Islet precursor cell (in vitro differentiated cells): ENCODE measurements at regions not wholly inside any gene's neighbourhood (a gene's known extent, or its start where the extent isn't known, plus 50 kb on each side); places are given as distances from the start of the nearest gene placed in this dataset.

ENCODE experiments used
- DNase-seq: peaks from one replicate; pipeline ENCODE4 v3.0.0-alpha.2; 2018

DNA sequence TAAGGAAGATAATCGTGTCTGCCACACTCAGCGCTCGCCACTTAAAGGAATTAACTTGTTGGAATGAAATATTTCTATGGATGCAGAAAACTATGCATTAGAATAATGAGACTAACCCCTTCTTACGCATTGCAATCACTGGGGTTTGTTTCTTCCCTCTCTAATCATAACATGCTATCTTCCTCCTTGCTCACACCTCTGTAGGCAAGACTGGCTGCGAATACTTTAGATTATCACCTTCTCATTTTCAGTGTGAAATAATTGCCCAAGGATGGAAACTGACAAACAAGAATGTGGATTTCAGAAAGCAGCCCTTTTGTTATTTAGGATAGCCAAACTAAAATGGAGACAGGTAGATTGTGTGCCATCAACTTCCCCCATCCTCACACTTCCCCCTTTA lies 349.4 kb downstream of the MID1IP1 start:
- DNase-seq, result no peak

GRCh38 chrX:39152106-39152649 lies 350.9 kb downstream of the MID1IP1 start:
- peak; percentile 75 for DNase-seq

DNA sequence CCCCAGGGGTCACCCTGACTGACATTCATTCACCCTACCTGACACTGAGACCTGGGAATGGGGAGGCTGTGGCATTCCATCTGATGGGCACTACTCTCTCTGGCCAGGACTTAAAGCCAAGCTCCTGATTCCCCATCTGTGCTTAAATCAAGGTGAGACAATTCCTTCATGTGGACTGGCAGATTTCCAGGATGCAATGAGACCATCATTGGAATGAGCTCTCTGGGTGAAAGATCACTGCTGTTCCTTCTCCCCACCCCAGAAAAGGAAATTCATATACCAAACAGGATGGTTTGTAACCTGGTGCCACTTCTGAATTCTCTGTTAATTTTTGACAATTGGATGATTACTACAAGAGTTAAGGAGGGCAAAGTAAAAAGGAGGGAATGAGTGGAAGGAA lies 354.8 kb downstream of the MID1IP1 start:
- DNase-seq, result no peak

- DNase-seq, result peak; percentile 60
Measured at GRCh38 chrX:39157006-39157405, 355.7 kb downstream of the MID1IP1 start.

- DNase-seq, result no peak
Measured at GRCh38 chrX:39157796-39158195, 356.5 kb downstream of the MID1IP1 start.

- DNase-seq, result peak; percentile 84
Measured at GRCh38 chrX:39158801-39159657, 357.8 kb downstream of the MID1IP1 start.

DNA sequence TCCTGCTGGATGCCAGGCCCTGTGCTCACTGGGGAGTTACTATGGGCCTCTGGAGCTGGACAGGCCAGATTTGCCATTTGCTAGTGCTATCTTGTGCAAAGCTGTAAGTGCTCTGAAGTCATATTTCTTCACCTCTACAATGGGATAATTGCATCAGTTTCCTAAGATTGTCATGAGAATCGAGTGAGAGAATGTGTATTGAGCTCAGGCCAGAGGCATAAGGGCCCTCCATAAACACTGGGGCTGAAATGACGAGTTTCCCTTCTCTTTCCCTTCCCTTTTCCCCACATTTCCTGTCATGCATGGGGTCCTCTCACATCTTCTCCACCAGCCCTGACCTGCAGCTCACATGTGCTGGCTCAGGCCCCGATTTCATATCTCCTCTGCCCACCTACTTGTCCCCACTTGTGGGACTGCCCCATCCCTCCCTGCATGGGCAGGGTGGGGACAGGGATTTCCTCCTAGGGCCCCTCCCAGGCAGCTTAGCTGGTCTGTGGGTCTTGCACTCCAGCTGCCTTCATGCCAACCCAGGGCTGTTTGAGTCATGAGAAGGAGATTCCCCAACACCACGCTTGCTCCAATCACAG lies 358.8 kb downstream of the MID1IP1 start:
- DNase-seq, result no peak

DNA sequence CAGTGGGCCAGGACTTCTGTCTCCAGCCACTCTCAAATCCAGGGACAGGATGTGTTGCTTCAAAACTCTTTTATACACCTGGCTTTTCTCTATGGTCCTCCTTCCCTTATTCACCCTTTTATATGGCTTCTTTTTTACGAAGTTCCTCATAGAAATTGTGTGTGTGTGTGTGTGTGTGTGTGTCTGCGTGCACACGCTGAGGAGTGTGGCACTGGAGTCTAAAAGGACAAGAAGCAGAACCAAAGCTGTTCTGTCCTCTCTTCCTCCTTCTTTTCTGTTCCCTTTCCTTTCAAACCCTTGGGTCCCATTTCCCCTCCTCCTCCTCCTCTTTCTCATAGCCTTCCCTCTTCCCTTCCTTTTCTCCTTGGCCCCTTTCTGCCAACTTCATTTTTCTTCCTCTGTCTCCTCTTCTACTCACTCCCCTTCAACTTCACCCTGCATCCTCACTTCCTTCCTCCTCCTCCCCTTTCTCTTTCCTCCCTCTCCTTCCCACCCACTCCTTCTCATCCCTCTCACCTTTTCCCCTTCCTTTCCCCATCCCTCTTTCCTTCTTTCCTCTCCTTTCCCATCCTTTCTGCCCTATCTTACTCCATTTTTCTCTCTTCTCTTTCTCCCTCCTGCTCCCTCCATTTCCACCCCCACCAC lies 360.5 kb downstream of the MID1IP1 start:
- DNase-seq, result no peak

DNA sequence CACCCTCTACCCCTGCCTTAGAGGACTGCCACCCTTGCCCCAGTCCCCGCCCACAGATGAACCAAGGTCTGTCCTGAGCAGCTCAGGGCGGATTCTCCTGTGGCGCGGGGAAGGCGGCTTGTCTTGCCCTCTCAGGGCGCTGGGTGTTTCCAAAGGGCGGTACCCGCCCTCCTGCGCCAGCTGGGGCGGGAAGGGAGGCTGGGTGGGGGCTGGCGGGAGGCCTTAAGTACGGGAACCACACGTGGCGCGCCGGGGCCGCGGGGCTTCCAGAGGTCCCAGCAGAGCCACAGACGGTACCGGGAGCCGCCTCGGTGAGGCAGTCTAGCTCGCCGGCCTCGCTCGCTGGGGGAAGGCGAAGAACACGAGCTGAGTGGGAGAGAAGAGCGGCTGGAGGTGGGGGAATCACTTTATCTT lies 361.1 kb downstream of the MID1IP1 start:
- DNase-seq, result no peak

GRCh38 chrX:39163581-39164126 lies 362.4 kb downstream of the MID1IP1 start:
- no peak for DNase-seq

DNA sequence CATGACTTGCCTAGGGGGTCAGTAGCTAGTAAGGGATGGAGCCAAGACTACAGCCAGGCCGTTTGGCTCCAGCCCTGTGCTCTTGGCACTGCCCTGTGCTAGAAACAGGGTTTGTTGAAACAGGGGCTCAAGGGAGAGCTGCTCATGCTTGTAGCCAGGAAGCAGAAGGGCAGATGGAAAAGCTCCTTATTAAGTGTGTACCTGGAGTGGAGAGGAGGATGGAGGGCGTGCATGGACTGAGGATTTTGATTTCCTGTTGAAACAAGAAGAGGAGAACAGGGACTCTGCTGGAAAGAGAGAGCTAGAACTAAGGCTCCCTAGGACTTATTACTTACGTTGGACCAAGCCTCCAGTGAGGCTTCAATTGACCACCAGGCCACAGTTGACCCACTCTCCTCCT lies 363.0 kb downstream of the MID1IP1 start:
- no peak for DNase-seq

DNA sequence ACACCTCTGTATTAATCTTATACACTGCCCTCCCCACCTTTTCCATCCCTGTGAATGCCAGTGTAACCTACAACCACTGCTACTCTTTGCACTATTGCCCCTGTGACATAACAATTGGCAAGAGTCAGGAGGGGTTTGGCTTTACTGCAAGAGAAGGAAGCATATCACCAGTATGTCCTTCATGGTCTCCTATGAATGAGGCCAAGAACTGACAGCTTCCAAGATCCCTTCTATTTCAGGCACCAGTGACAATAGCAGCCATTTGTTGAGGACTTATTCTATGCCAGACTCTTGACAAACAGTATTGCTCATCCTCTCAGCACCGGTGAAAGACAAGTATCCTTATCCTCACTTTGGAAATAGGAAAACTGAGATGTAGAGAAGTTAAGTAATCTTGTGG lies 363.9 kb downstream of the MID1IP1 start:
- DNase-seq, result no peak

DNA sequence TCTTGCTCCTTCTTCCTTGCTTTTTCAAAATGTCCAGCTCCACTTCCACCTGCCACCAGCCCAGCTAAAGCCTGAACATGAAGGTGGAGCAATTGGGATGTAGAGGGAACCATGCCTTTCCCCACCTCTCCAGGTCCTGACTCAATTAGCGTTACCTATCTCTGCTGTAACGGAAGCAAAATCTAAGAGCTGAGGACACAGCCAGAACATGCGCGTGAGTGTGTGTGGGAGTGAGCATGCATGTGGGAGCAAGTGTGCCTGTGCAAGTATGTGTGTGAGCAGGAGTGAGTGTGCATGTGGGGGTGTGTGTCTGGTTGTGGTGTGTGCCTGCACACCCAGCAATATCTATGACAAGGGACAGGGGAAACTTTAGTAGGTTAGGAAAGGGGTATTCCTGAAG lies 364.5 kb downstream of the MID1IP1 start:
- DNase-seq, result no peak

- no peak for DNase-seq
Measured at GRCh38 chrX:39167791-39168190, 366.5 kb downstream of the MID1IP1 start.

DNA sequence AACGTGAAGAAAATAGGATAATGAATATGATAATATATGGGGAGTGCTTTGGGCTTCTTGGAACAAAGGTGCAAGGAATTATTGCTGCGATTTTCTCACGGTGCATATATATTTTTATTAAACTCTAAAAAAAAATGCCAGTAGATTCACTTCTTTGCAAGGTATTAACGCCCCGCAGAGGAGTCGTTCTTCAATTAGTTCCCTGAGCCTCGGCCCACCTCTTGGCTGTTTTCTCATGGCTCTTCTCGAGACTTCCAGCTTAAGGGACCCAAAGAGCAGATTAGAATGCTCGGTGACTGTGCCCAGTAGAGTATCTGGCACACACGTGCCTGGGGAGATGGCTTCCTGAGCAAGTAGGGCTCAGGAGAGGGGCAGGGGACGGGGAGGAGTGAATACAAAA lies 367.4 kb downstream of the MID1IP1 start:
- no peak for DNase-seq

DNA sequence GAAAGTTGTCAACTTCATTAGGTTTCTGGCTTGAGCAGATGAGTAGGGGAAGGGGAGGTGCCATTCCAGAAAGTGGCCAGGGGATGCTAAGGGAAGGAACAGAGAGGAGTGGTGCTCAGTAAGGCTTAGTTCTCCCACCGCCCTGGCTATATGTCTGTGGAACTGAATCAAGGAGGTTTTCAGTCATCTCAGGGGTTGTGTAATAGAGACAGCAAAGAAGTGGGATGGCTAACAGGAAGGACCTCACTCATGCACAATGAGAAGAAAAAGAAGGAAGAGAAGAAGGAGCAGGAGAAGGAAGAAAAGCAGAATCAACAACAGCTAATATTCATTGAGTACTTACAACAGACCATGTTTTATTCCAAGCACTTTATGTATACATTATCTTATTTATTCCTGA lies 368.7 kb downstream of the MID1IP1 start:
- DNase-seq, result no peak

DNA sequence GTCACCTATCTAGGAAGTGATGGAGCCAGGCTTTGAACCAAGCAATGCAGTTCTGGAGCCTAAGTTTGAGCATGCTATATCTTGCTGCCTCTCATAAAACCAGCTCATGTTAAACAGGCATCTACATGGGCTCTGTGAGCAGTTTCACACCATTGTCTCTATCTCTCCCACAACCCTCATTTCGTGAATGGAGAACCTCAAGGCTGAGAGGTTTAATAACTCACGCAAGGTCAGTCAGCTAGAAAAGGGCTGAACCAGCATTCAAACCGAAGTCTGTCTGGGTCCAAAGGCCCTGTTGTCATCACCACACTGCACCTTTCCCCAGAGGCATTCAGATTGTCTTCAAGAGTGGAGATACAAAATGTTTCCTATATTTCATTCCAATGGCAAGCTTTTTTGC lies 369.2 kb downstream of the MID1IP1 start:
- DNase-seq, result no peak

- no peak for DNase-seq
Measured at GRCh38 chrX:39171686-39172085, 370.4 kb downstream of the MID1IP1 start.

DNA sequence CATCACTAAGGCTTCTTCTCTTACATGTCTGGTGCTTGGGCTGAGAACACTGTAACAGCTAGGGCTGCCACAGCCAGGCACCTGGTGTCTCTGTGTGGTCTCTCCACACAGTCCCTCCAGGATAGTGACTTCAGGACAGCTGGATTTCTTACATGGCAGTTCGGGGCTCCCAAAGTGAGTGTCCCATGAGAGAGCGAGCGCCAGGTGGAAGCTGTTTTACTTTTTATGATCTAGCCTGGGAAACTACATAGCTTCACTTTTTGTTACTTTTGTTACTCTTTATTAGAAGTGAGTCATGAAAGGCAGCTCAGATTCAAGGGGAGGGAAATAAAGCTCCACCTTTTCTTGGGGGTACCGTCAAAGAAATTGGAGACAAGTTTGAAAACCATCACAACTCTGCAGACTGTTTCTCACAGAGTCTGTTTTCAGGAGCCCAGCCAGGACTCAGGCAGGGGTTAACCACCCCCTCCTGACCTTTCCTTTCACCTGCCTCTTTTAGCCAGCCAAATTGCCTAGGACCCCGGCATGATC lies 373.0 kb downstream of the MID1IP1 start:
- no peak for DNase-seq

DNA sequence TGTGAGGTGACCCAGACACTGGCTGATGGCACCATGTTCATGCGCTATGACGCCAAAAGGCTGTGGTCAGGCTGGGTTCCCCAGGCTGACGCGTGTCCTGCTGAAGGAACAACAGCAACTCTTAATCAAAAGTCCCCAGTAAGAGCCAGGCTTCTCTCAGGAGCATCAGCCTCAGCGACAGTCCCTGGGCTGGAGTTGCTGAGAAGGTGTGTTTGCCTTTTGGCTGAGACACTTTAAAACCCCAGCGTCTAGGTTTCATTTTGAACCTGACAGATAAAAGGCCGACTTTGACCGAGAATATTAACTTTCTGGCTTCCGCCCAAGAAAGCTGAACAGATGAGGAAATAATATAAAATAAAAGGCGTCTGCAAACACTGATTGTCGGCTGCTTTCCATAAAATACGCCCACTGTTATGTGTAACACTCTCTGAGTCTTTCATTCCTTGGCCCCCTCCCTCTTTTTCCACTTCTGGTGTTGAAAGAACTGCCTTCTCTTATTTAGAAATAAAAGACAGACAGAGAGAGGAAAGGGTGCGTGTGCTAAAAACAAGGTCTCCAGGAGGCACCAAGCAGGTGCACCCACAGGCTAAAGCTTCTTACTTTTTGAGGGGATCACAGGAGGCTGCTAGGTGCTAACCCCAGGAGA lies 373.6 kb downstream of the MID1IP1 start:
- DNase-seq, result no peak

DNA sequence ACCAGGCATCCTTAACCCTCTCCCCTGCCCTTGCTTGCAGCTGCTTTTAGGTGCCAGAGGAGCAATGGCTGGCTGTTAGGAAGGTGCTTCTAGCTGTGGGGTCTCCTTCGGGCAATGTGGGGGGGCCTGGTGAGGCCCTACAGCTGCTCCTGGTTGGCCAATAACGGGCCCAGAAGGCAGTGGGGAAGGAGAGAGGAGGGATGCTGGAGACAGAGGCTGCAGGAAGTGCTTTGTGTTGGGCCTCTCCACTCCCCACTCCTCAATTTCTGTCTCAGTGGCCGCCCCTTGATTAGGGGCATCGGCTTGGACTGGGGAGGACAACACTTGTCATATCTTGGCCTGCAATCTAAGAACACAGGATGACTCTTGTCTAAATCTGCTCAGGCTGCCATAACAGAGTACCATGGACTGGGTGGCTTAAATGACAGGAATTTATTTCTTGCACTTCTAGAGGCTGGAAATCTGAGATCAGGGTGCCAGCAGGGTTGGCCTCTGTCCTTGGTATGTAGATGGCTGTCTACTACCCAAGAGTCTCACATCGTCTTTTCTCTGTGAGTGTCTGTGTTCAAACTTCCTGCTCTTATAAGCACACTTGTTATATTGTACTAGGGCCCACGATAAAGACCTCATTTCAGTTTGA lies 374.3 kb downstream of the MID1IP1 start:
- no peak for DNase-seq

GRCh38 chrX:39176105-39176504 lies 374.8 kb downstream of the MID1IP1 start:
- no peak for DNase-seq
